ENCODE measurements at regions not wholly inside any gene's neighbourhood (a gene's known extent, or its start where the extent isn't known, plus 50 kb on each side); places are given as distances from the start of the nearest gene placed in this dataset.

DNA sequence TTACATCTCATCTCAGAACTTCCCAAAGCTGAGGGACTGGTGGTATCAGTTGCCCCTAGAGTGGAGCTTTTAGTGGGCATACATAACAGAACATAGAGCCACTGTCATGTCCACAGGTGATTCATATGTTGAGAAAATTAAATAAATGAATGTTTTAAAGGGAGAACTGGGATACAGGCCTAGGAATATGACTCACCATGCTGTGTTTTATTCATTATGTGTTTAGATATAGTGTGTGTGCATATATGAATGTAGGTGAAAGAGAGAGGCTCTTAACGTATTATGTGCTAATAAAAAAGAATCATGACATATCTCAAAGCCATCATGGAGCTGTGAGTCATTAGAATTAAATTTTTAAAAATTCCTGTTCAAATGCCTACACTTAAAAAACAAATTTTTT is 332.2 kb upstream of the RSPO3 start:
- TF ChIP-seq, protein P1, sequence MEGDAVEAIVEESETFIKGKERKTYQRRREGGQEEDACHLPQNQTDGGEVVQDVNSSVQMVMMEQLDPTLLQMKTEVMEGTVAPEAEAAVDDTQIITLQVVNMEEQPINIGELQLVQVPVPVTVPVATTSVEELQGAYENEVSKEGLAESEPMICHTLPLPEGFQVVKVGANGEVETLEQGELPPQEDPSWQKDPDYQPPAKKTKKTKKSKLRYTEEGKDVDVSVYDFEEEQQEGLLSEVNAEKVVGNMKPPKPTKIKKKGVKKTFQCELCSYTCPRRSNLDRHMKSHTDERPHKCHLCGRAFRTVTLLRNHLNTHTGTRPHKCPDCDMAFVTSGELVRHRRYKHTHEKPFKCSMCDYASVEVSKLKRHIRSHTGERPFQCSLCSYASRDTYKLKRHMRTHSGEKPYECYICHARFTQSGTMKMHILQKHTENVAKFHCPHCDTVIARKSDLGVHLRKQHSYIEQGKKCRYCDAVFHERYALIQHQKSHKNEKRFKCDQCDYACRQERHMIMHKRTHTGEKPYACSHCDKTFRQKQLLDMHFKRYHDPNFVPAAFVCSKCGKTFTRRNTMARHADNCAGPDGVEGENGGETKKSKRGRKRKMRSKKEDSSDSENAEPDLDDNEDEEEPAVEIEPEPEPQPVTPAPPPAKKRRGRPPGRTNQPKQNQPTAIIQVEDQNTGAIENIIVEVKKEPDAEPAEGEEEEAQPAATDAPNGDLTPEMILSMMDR (IDR thresholded peaks at IDR 0.05): no peak
- TF ChIP-seq EZH2phosphoT487 (IDR thresholded peaks at IDR 0.05) (no peak), EZH2 (IDR thresholded peaks at IDR 0.05) (no peak)

Data from neural progenitor cell (in vitro differentiated cells).